Skeletal muscle satellite cell (primary cell): ENCODE measurements at regions not wholly inside any gene's neighbourhood (a gene's known extent, or its start where the extent isn't known, plus 50 kb on each side); places are given as distances from the start of the nearest gene placed in this dataset.
A peak's percentile ranks its signal among the peaks of the same experiment; 100 is the strongest.
"Not testable (repeated sequence)": the region's sequence is repeated elsewhere in the genome, so short reads cannot be mapped to it uniquely, and the experiment has no call there.

ENCODE experiments used
- H3K27me3 ChIP-seq: 2 replicates; pipeline ENCODE4 v1.7.0; 2013; ENCODE audit warnings: low read length; ENCODE audit not compliant: control insufficient read depth, insufficient read depth
- H3K36me3 ChIP-seq: 2 replicates; pipeline ENCODE4 v1.7.0; 2013; ENCODE audit warnings: mild to moderate bottlenecking, control low read depth, low read length; ENCODE audit not compliant: insufficient read depth
- H3K4me1 ChIP-seq: 2 replicates; pipeline ENCODE4 v1.7.0; 2013; ENCODE audit warnings: low read length; ENCODE audit not compliant: control insufficient read depth, insufficient read depth
- H3K4me2 ChIP-seq: 2 replicates; pipeline ENCODE4 v1.7.0; 2013; ENCODE audit warnings: mild to moderate bottlenecking, low read length
- H3K4me3 ChIP-seq: 2 replicates; pipeline ENCODE4 v1.7.0; 2013; ENCODE audit warnings: low read length
- H3K9ac ChIP-seq: 2 replicates; pipeline ENCODE4 v1.7.0; 2013; ENCODE audit warnings: mild to moderate bottlenecking, low read depth, low read length, moderate library complexity
- H3K9me3 ChIP-seq: replicated peaks from 2 replicates; pipeline ENCODE4 v1.7.0; 2013; ENCODE audit warnings: mild to moderate bottlenecking, control low read depth, low read length

DNA sequence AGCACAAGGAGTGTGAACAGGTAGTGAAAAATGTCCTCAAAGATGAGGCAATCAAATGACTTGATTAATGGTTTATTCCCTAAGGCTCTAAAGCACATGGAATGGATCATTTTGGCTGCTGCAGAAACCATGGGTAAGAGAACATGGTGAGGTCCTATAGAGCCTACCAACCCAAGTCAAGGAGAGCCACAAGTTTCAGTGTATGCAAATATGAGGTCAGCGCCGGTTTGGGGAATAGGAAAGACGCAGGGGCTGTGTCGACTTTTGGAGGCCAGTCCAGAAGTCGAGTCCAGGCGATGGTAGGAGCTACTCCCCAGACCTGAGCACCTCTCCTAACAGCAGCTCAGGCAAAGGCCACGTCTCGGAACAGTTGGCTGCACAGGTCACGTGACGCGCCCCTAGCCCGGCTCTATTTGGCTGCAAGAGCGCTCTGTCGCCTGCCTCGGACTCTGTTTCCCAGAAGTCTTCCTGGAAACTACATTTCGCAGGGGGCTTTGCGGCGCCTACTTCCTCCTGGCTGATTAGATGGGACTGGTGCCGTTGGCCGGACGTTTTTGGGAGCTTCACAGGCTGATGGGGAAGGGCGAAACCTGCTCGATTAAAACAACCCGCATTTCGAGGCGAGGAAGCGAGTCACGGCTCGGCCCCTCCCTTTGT lies 74.4 kb upstream of the CHD6 start:
- H3K9me3 ChIP-seq = no peaks in the 10 kb centered on the region
- H3K36me3 ChIP-seq = no peaks in the 10 kb centered on the region
- H3K9ac ChIP-seq = peak overlapping the region; percentile 86
- H3K4me1 ChIP-seq = peaks cover 4% of the 10 kb centered on the region
- H3K27me3 ChIP-seq = peaks cover 8% of the 10 kb centered on the region
- H3K4me3 ChIP-seq = peak overlapping the region; percentile 74
- H3K4me2 ChIP-seq = peak overlapping the region; percentile 87

DNA sequence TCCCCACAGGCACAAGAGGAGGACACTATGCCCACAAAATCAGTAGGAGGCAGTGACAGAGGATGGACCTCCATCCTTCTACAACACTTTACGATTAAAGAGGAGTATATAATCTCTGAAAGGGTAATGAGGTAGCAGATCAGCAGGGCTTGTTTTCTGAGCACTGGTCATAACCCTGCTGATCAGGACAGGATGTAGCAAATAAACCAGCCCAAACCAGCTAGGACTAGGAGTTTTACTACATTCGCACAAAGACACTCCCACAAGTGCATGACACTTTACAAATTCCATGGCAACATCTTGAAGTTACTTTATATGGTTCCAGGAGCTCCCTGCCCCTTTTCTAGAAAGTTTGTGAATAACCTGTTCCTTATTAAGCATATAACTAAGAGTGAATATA lies 73.3 kb upstream of the CHD6 start:
- H3K9me3 ChIP-seq = no peaks in the 10 kb centered on the region
- no peak overlapping the region for H3K9ac ChIP-seq
- no peak overlapping the region for H3K4me3 ChIP-seq
- H3K36me3 ChIP-seq = no peaks in the 10 kb centered on the region
- H3K27me3 ChIP-seq = peaks cover 13% of the 10 kb centered on the region
- peaks cover 4% of the 10 kb centered on the region for H3K4me1 ChIP-seq
- H3K4me2 ChIP-seq = no peak overlapping the region

DNA sequence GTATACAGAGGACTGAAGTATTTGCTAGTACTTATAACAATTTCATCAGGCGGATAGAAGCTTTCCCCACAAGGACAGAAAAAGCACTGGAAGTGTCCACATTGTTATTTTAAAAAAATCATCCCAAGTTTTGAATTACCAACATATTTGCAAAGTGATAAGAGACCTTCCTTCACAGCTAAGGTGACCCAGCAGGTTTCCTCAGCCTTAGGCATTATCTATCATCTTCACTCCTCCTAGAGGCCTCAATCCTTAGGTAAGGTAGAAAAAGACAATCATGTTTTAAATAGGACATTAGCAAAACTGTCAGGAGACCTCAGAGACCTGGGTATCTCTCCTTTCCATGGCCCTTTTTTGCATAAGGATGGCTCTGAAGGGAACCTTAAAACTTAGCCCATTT lies 72.5 kb upstream of the CHD6 start:
- peaks cover 4% of the 10 kb centered on the region for H3K4me1 ChIP-seq
- H3K27me3 ChIP-seq = peaks cover 15% of the 10 kb centered on the region
- no peaks in the 10 kb centered on the region for H3K9me3 ChIP-seq
- H3K4me3 ChIP-seq = no peak overlapping the region
- H3K4me2 ChIP-seq = no peak overlapping the region
- no peak overlapping the region for H3K9ac ChIP-seq
- H3K36me3 ChIP-seq = no peaks in the 10 kb centered on the region

DNA sequence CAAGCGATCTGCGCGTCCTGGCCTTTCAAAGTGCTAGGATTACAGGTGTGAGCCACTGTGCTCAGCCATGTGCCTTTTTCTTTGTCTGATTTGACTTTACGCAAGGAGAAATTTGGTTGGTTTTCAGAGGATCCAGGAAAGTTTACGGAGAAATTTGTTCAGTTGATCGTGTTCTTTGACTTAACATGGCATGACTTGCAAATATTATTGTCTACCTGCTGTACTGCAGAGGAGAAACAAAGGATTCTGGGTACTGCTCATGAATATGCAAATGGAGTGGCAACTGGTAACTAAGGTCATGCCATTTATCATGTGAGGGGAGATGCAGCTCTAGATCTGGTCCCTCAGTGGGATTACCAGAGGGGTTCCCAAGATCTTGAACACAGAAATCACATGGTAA lies 68.8 kb upstream of the CHD6 start:
- Histone ChIP-seq H3K9ac (no peak overlapping the region), H3K27me3 (peaks cover 17% of the 10 kb centered on the region), H3K4me2 (no peak overlapping the region), H3K4me3 (no peak overlapping the region), H3K36me3 (no peaks in the 10 kb centered on the region), H3K9me3 (no peaks in the 10 kb centered on the region), H3K4me1 (no peaks in the 10 kb centered on the region)

DNA sequence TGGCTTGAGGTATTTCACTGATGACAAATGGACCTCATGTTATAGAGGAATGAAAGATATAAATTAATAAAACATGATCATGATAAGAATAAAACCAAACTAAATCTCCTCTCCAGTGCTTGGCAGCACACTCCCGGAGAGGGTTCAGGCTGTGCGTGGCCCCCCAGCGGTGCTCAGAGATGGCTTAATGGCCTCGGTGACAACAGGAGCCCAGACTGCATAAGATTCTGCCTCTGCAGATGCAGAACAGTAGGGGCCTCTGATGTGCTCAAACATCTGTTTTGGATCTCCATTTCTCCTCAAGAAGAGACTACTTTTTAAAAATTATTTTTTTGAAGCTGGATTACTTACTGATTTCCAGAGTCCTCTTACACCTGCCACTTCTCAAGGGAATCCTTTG lies 67.0 kb upstream of the CHD6 start:
- H3K9me3 ChIP-seq, H3K4me3 ChIP-seq, H3K36me3 ChIP-seq, H3K4me1 ChIP-seq, H3K9ac ChIP-seq, H3K4me2 ChIP-seq: not testable (repeated sequence)
- H3K27me3 ChIP-seq = peaks cover 17% of the 10 kb centered on the region

DNA sequence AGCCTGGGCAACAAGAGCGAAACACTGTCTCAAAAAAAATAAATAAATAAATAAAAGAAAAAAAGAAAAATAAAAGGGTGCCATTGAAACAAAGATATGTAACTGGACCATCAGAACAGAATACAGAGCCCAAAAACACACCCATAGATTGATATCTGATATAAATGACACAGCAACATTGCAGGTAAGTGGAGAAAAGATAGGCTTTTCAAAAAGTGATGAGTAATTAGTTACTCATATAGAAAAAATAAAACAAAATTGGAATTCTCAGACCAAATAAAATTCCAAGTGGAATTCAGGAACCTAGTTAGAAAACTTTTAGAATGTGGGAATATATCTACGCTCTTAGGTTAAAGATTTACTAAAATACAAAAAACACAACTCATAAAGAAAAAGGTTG lies 60.6 kb upstream of the CHD6 start:
- Histone ChIP-seq H3K9ac (no peak overlapping the region), H3K9me3 (no peaks in the 10 kb centered on the region)

DNA sequence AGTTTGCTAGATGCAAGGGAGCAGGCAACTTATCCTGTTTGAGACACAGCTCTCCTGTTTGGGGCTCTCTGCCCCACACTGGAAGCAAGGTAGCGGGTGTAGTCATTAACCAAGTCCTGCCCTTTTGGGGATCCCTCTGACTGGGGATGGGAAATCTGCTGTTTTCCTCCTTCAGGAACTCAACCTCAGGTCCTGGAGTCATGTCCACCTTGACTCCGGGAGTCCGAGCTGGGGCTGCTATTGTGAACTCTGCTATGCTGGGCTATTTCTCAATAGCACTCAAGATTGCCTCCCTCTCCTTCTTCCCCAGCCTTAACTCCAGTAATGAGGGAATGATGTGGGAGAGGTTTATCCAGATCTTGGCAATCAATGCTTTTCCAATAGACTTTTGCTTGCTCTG lies 54.1 kb upstream of the CHD6 start:
- H3K9ac ChIP-seq = no peak overlapping the region

More for the DNA sequence above, 60.6 kb upstream of the CHD6 start:
- Histone ChIP-seq H3K36me3 (no peaks in the 10 kb centered on the region), H3K27me3 (peaks cover 29% of the 10 kb centered on the region), H3K4me2 (no peak overlapping the region), H3K4me3 (no peak overlapping the region), H3K4me1 (no peaks in the 10 kb centered on the region)

DNA sequence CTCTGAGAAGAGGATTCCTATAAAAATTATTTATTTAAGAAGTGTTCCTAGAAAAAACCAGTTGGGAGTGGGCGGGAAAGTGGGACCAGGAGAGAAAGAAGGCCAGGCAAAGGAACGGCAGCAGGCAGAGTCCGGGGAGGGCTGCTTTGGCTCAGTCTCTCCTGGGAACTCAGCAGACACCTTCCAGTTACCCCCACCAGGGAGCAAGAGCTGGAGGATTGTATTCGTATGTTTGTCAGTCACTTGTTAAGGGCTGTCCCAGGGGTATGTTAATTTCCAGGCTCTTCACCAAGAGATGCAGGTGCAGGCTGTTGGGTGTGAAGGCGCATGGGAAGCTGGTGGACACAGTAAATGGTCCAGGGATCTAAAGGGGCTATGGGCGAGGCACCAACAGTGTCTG lies 53.0 kb upstream of the CHD6 start:
- H3K4me2 ChIP-seq = no peak overlapping the region

More for the DNA sequence above, 54.1 kb upstream of the CHD6 start:
- Histone ChIP-seq H3K4me1 (no peaks in the 10 kb centered on the region), H3K4me2 (no peak overlapping the region), H3K9me3 (no peaks in the 10 kb centered on the region), H3K36me3 (no peaks in the 10 kb centered on the region), H3K27me3 (peaks cover 49% of the 10 kb centered on the region), H3K4me3 (no peak overlapping the region)

DNA sequence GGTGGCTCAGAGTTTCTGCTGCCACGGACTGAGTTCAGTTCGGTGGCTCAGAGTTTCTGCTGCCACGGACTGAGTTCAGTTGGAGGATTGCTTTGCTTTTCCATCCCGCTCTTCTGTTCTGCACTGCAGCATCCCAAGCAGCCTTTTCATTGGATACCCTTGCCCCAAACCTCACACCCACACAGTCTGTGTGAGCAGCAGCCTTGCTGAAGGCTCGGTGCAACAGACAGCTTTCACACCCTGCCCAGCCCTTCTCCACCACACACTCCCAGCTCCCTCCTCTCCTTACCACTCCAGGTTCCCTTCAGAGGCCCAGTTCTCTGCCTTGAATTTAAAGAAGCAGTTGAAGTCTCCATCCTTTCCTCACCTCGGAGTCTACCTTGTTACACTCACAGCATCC lies 52.5 kb upstream of the CHD6 start:
- Histone ChIP-seq H3K9me3 (no peaks in the 10 kb centered on the region), H3K9ac (no peak overlapping the region), H3K27me3 (peaks cover 34% of the 10 kb centered on the region), H3K4me1 (no peaks in the 10 kb centered on the region), H3K4me3 (no peak overlapping the region), H3K36me3 (no peaks in the 10 kb centered on the region), H3K4me2 (no peak overlapping the region)

More for the DNA sequence above, 53.0 kb upstream of the CHD6 start:
- H3K4me1 ChIP-seq = no peaks in the 10 kb centered on the region
- H3K9me3 ChIP-seq = no peaks in the 10 kb centered on the region
- no peak overlapping the region for H3K4me3 ChIP-seq
- no peak overlapping the region for H3K9ac ChIP-seq
- H3K36me3 ChIP-seq = no peaks in the 10 kb centered on the region
- peaks cover 40% of the 10 kb centered on the region for H3K27me3 ChIP-seq

DNA sequence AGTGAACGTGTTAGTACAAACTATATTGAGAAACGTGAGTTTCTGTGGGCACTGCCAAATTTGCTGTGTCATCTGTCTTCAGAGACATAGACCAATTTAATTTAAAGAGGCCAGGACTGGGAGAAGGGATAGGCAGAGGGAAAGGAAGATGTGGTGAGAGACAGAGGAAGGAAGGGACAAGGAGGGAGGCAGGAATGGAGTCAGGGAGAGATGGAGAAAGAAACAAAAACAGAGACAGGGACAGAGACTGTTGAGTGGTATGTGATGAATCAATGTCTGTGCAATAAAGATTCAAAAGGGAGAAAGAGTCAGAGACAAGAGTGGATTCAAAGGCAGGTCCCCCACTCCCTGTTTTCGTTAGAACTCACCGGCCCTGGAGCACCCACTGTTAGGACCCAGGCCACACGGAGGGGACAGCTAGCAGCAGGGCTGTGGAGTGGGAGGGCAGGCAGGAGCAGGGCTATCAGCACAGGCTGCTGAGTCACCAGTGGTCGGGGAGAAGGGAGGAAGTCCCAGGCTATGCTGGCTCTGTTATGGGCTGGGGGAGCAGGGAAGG lies 51.6 kb upstream of the CHD6 start:
- H3K36me3 ChIP-seq = no peaks in the 10 kb centered on the region
- H3K4me1 ChIP-seq = no peaks in the 10 kb centered on the region
- no peak overlapping the region for H3K9ac ChIP-seq
- H3K27me3 ChIP-seq = peaks cover 28% of the 10 kb centered on the region
- no peaks in the 10 kb centered on the region for H3K9me3 ChIP-seq
- H3K4me2 ChIP-seq = no peak overlapping the region
- no peak overlapping the region for H3K4me3 ChIP-seq

DNA sequence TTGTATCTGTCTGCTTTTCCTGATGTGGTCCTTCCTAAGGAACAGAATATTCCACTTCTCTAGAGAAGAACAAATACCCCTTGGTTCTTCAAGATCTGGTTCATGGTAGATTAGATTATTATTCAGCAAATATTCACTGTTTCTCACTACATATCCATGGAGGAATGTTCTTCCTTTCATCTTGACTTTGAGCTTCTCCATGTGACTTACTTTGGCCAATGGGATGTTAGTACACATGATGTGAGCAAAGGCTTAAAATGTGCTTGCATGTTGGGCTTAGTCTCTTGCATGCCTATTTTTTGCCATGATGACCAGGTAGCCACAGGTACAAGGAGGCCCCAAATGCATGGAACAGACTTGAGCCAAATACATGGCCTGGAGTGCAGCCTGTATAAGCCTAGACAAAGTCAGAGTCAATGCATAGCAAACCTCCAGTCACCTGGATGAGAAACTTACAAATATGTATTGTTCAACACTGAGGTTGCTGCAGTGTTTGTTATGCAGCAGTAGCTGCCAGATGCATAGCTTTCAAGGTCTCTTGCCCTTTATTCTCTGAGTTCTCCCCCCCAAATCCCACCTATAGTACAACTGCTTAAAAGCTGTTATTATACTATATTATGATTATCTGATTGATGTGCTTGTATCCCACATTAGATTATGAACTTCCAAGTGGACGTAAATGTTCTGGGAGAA lies 50.0 kb upstream of the CHD6 start:
- Histone ChIP-seq H3K36me3 (no peaks in the 10 kb centered on the region), H3K4me1 (no peaks in the 10 kb centered on the region), H3K4me2 (no peak overlapping the region), H3K27me3 (peaks cover 19% of the 10 kb centered on the region), H3K9ac (no peak overlapping the region), H3K4me3 (no peak overlapping the region), H3K9me3 (no peaks in the 10 kb centered on the region)
